ENCODE measurements at regions not wholly inside any gene's neighbourhood (a gene's known extent, or its start where the extent isn't known, plus 50 kb on each side); places are given as distances from the start of the nearest gene placed in this dataset.

DNA sequence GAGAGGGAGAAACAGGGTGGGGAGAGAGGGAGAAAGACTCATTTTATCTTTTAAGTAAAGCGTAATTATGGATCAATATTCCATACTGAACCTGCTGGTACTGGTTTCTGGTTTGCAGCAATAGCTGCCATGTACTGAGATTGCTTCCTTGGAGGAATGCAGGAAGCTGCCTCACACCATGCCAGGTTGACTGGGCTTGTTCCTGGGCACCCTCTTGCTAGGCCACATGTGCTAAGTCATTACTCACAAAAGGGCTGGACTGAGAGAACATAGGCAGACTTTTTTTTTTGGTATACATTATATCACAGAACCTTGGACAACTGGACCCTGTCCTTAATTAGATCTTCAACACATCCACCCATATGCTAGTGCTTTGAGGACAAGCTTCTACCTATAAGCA, 193.4 kb downstream of the ZNF621 start:
- no peak overlapping the region for H3K4me3 ChIP-seq (ENCODE audit: low read length)
- no peak for DNase-seq (ENCODE audit: low read depth, low spot score)
- H3K27me3 ChIP-seq (ENCODE audit: control insufficient read depth, insufficient read depth, low read length) = no peaks in the 10 kb centered on the region
- WGBS (ENCODE audit: insufficient coverage, insufficient read length) = no CpG with 5 or more reads among the region's 1 CpG
- H3K9me3 ChIP-seq (ENCODE audit: control insufficient read depth, insufficient read depth, low read length) = no peaks in the 10 kb centered on the region
- H3K4me1 ChIP-seq (ENCODE audit: control insufficient read depth, insufficient read depth, low read length) = no peaks in the 10 kb centered on the region
- no peaks in the 10 kb centered on the region for H3K36me3 ChIP-seq (ENCODE audit: control insufficient read depth, insufficient read depth, low read length)
- no peak overlapping the region for H3K27ac ChIP-seq (ENCODE audit: low read length)

DNA sequence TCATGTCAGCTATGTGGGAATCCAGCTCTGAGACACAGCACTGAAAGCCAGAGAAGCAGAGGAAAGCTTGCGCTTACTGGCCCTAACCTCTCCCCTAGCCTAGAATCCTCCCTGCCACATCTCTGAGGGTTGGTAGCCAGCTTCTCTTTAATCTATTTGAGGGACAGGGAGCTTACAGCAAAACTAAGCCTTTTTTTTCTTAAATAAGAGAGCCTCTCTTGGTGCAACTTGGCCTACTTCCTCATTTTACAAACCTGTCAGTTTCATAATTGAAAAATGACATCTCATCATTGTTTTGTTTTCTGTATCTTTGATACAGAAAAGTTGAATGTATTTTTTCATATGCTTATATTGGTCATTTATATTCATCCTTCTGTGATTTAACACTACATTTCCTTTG, 193.9 kb downstream of the ZNF621 start:
- Histone ChIP-seq H3K27me3 (ENCODE audit: control insufficient read depth, insufficient read depth, low read length) (no peaks in the 10 kb centered on the region), H3K27ac (ENCODE audit: low read length) (no peak overlapping the region), H3K9me3 (ENCODE audit: control insufficient read depth, insufficient read depth, low read length) (no peaks in the 10 kb centered on the region), H3K4me1 (ENCODE audit: control insufficient read depth, insufficient read depth, low read length) (no peaks in the 10 kb centered on the region), H3K36me3 (ENCODE audit: control insufficient read depth, insufficient read depth, low read length) (no peaks in the 10 kb centered on the region), H3K4me3 (ENCODE audit: low read length) (no peak overlapping the region)
- WGBS (ENCODE audit: insufficient coverage, insufficient read length) = no CpG with 5 or more reads among the region's 1 CpG
- no peak for DNase-seq (ENCODE audit: low read depth, low spot score)

DNA sequence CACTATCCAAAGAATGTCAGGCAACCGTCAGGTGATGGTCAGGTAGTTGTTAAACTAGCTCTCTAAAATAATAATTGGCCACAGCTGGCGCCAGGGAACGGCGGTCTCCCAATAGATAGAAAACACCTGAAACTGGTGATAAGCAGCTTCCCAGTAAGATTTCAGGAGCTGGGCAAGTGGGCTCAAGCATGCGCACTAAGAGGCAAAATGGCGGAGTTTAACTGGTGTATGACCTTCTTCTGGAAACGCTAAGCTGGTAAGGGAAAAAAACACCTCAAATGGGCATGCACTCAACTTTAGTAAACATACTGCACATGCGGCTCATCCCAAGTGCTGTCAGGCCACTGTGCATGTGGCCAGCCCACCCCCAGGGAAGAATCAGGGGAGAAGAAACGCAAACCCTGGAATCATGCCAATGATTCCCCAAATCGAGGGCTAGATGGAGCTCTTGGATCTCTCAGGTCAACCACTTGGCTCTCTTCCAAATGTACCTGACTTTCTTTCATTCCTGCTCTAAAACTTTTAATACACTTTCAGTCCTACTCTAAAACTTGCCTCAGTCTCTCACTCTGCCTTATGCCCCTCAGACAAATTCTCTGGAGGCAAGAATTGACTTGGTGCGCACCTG, 195.0 kb downstream of the ZNF621 start:
- no peaks in the 10 kb centered on the region for H3K36me3 ChIP-seq (ENCODE audit: control insufficient read depth, insufficient read depth, low read length)
- no peak overlapping the region for H3K4me3 ChIP-seq (ENCODE audit: low read length)
- no peaks in the 10 kb centered on the region for H3K9me3 ChIP-seq (ENCODE audit: control insufficient read depth, insufficient read depth, low read length)
- WGBS (ENCODE audit: insufficient coverage, insufficient read length) = no CpG with 5 or more reads among the region's 11 CpGs
- no peaks in the 10 kb centered on the region for H3K27me3 ChIP-seq (ENCODE audit: control insufficient read depth, insufficient read depth, low read length)
- DNase-seq (ENCODE audit: low read depth, low spot score) = no peak
- H3K27ac ChIP-seq (ENCODE audit: low read length) = no peak overlapping the region
- H3K4me1 ChIP-seq (ENCODE audit: control insufficient read depth, insufficient read depth, low read length) = no peaks in the 10 kb centered on the region

DNA sequence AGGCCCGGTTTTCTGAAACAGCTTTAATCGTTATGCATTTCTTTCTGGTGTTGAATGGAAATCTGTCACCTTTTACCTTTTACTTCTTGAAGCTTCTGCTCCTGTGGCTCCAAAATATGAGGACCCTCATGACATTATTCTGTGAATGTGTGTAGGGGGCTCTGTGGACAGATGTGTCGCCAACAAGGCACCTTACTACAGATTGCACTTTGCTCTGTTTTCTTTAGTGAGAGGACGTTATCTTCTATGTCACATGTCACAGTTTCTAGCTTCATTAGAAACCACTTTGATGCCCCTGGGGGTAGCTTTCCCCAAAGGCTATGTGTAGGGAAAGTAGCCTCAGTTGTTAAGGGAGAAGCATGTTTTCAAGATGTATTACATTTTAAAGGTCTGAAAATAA, 195.6 kb downstream of the ZNF621 start:
- H3K27ac ChIP-seq (ENCODE audit: low read length) = no peak overlapping the region
- no peaks in the 10 kb centered on the region for H3K4me1 ChIP-seq (ENCODE audit: control insufficient read depth, insufficient read depth, low read length)
- H3K27me3 ChIP-seq (ENCODE audit: control insufficient read depth, insufficient read depth, low read length) = no peaks in the 10 kb centered on the region
- H3K36me3 ChIP-seq (ENCODE audit: control insufficient read depth, insufficient read depth, low read length) = no peaks in the 10 kb centered on the region
- H3K9me3 ChIP-seq (ENCODE audit: control insufficient read depth, insufficient read depth, low read length) = no peaks in the 10 kb centered on the region
- DNase-seq (ENCODE audit: low read depth, low spot score) = no peak
- H3K4me3 ChIP-seq (ENCODE audit: low read length) = no peak overlapping the region
- WGBS (ENCODE audit: insufficient coverage, insufficient read length) = no CpG with 5 or more reads among the region's 4 CpGs

DNA sequence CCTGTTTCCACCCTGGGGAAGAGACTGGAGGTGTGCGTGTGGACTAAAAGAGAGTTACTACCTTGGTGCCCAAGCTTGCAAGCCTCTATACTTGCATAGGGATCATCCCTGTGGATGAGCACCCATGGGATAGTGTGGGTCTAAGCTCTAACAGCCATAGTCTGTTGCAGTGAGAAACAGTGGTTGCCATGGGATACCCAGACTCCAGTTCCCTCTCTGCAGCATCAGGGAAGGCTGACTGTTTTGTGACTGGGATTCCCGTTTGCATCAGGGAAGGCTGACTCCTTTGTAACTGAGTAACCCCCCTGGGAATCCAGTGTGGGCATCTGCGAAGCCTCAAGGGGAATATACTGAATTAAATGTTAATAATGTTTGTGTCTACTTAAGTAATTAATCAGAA, 196.1 kb downstream of the ZNF621 start:
- no peak overlapping the region for H3K4me3 ChIP-seq (ENCODE audit: low read length)
- no peak overlapping the region for H3K27ac ChIP-seq (ENCODE audit: low read length)
- no peaks in the 10 kb centered on the region for H3K4me1 ChIP-seq (ENCODE audit: control insufficient read depth, insufficient read depth, low read length)
- DNase-seq (ENCODE audit: low read depth, low spot score) = no peak
- no peaks in the 10 kb centered on the region for H3K27me3 ChIP-seq (ENCODE audit: control insufficient read depth, insufficient read depth, low read length)
- no peaks in the 10 kb centered on the region for H3K36me3 ChIP-seq (ENCODE audit: control insufficient read depth, insufficient read depth, low read length)
- no peaks in the 10 kb centered on the region for H3K9me3 ChIP-seq (ENCODE audit: control insufficient read depth, insufficient read depth, low read length)
- no CpG with 5 or more reads among the region's 3 CpGs for WGBS (ENCODE audit: insufficient coverage, insufficient read length)

DNA sequence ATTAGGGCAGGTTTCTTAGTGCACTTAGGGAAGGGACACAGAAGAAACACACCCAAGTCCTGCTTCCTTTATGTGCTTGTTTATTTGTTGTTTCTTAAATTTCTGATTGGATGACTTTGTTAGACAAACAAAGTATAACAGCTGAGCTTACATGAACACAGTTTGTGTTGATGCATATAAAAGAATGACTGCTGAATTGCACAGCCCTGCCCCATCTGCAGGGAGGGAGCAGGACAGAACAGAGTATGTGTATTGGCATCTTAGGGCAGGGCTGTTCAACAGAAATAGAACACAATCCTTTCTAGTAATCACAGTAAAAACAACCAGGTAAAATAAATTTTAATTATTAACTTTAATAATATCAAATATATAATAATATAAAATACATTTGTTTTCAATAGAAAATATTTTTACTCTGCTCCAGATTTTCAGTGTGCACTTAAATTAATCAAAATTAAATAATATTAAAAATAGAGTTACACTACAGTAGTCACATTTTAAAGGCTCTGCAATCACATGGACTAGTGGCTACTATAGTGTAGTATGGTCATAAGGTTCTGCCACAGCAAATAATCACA, 198.4 kb downstream of the ZNF621 start:
- H3K27me3 ChIP-seq (ENCODE audit: control insufficient read depth, insufficient read depth, low read length) = 0 out of 2 replicates have a peak, but pooled peaks cover 1% of the 10 kb centered on the region
- no peaks in the 10 kb centered on the region for H3K36me3 ChIP-seq (ENCODE audit: control insufficient read depth, insufficient read depth, low read length)
- no peak overlapping the region for H3K4me3 ChIP-seq (ENCODE audit: low read length)
- H3K4me1 ChIP-seq (ENCODE audit: control insufficient read depth, insufficient read depth, low read length) = no peaks in the 10 kb centered on the region
- DNase-seq (ENCODE audit: low read depth, low spot score) = no peak
- H3K27ac ChIP-seq (ENCODE audit: low read length) = no peak overlapping the region
- no peaks in the 10 kb centered on the region for H3K9me3 ChIP-seq (ENCODE audit: control insufficient read depth, insufficient read depth, low read length)

DNA sequence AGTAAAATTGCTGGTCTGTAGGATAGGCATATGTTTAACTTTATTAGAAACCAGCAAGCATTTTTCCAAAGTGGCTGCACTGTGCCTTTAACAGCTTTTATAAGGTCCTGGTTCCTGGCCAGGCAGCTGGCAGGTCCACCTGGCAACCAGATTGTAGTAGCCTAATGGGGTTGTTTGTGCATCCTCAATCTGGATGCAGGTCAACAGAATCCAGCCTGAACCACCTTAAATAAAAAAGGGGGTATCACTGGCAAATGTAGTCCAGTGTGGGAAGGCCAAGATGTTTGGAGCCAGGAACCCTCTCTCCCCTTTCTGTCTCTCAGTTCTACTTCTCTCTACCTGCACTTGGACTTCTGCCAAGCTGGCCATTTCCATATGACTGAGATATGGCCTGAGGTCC, 200.3 kb downstream of the ZNF621 start:
- H3K36me3 ChIP-seq (ENCODE audit: control insufficient read depth, insufficient read depth, low read length) = no peaks in the 10 kb centered on the region
- H3K9me3 ChIP-seq (ENCODE audit: control insufficient read depth, insufficient read depth, low read length) = no peaks in the 10 kb centered on the region
- H3K27ac ChIP-seq (ENCODE audit: low read length) = no peak overlapping the region
- H3K27me3 ChIP-seq (ENCODE audit: control insufficient read depth, insufficient read depth, low read length) = 0 out of 2 replicates have a peak, but pooled peaks cover 1% of the 10 kb centered on the region
- no peak overlapping the region for H3K4me3 ChIP-seq (ENCODE audit: low read length)
- H3K4me1 ChIP-seq (ENCODE audit: control insufficient read depth, insufficient read depth, low read length) = no peaks in the 10 kb centered on the region
- no peak for DNase-seq (ENCODE audit: low read depth, low spot score)

DNA sequence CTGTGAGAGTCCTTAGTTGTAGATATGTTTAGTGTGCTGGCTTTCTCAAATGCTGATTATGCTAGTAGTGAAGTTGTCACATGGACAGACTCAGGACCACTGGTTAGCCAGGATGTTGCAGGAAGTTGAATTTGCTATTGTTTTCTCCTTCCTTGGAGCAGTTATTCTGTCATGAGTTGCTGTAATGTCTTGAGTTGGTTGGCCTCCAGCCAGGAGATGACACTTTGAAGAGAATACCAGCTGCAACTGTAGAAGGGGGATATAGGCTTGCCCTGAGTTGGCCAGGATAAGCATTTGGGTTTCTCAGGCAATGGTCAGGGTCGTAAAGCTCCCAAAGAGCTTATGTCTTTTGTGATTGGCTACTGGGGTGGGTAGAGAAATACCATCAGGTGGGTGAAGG, 206.7 kb downstream of the ZNF621 start:
- Histone ChIP-seq H3K27me3 (ENCODE audit: control insufficient read depth, insufficient read depth, low read length) (no peaks in the 10 kb centered on the region), H3K4me3 (ENCODE audit: low read length) (no peak overlapping the region), H3K9me3 (ENCODE audit: control insufficient read depth, insufficient read depth, low read length) (no peaks in the 10 kb centered on the region), H3K4me1 (ENCODE audit: control insufficient read depth, insufficient read depth, low read length) (no peaks in the 10 kb centered on the region), H3K27ac (ENCODE audit: low read length) (no peak overlapping the region), H3K36me3 (ENCODE audit: control insufficient read depth, insufficient read depth, low read length) (no peaks in the 10 kb centered on the region)
- no peak for DNase-seq (ENCODE audit: low read depth, low spot score)
- WGBS (ENCODE audit: insufficient coverage, insufficient read length) = no CpG with 5 or more reads among the region's 1 CpG

DNA sequence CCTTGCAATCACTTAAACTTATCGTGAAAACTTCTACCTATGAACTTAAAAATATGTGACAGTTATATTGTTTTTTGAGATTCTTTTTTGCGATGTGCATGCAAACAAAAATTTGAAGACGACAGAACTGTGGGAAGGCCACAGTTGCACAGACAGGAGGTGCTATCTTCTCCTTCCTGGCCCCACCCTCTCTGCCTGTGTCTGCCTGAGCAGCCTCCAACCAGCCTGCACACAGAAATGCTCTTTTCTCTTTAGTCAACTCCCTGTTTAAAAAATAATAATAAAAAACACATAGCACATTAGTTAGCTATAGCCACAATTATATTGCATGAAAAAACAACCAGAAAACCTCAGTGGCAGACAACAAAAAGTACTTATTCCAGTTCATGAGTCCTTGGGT, 212.2 kb downstream of the ZNF621 start:
- Histone ChIP-seq H3K36me3 (ENCODE audit: control insufficient read depth, insufficient read depth, low read length) (no peaks in the 10 kb centered on the region), H3K27me3 (ENCODE audit: control insufficient read depth, insufficient read depth, low read length) (no peaks in the 10 kb centered on the region), H3K4me1 (ENCODE audit: control insufficient read depth, insufficient read depth, low read length) (no peaks in the 10 kb centered on the region), H3K4me3 (ENCODE audit: low read length) (no peak overlapping the region), H3K27ac (ENCODE audit: low read length) (no peak overlapping the region), H3K9me3 (ENCODE audit: control insufficient read depth, insufficient read depth, low read length) (no peaks in the 10 kb centered on the region)
- WGBS (ENCODE audit: insufficient coverage, insufficient read length) = no CpG with 5 or more reads among the region's 3 CpGs
- DNase-seq (ENCODE audit: low read depth, low spot score) = no peak

DNA sequence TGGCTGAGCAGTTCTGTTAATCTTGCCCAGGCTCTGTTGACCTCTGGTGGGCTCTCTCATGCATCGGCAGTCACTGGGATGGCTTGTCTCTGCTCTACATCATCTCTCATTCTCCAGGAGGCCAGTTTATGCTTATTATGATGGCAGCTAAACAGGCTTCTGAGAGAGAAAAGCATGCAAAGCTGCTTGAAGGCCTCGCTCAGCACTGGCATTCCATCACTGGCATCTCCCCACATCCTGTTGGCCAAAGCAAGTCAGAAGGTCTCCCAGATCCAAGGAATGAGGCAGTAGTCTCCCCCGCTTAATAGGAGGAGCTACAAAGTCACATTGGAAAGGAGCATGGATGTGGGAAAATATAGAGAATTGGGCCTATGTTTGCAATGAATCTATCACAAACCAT, 212.6 kb downstream of the ZNF621 start:
- Histone ChIP-seq H3K27ac (ENCODE audit: low read length) (no peak overlapping the region), H3K4me3 (ENCODE audit: low read length) (no peak overlapping the region), H3K36me3 (ENCODE audit: control insufficient read depth, insufficient read depth, low read length) (no peaks in the 10 kb centered on the region), H3K4me1 (ENCODE audit: control insufficient read depth, insufficient read depth, low read length) (no peaks in the 10 kb centered on the region), H3K9me3 (ENCODE audit: control insufficient read depth, insufficient read depth, low read length) (no peaks in the 10 kb centered on the region), H3K27me3 (ENCODE audit: control insufficient read depth, insufficient read depth, low read length) (no peaks in the 10 kb centered on the region)
- WGBS (ENCODE audit: insufficient coverage, insufficient read length) = no CpG with 5 or more reads among the region's 3 CpGs
- no peak for DNase-seq (ENCODE audit: low read depth, low spot score)

DNA sequence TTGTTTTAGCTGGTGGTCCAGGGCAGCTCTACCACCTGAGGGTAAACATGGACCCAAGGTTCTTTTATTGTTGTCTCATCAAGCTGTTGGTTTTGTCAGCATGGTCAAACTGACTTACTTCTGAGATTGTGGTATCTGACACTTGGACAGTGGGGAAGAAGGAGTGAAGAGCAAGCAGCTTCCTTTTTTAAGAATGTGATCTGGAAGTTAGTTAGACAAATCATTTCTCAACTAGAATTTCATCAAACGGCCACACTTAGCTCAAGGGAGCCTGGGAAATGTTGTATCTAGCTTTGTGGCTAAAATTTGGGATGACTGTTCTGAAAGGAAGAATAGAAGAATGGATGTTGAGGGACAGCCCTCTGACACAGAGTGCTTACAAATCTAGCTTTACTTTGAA, 215.2 kb downstream of the ZNF621 start:
- no peak overlapping the region for H3K27ac ChIP-seq (ENCODE audit: low read length)
- no peaks in the 10 kb centered on the region for H3K4me1 ChIP-seq (ENCODE audit: control insufficient read depth, insufficient read depth, low read length)
- no peaks in the 10 kb centered on the region for H3K36me3 ChIP-seq (ENCODE audit: control insufficient read depth, insufficient read depth, low read length)
- DNase-seq (ENCODE audit: low read depth, low spot score) = no peak
- no peak overlapping the region for H3K4me3 ChIP-seq (ENCODE audit: low read length)
- no peaks in the 10 kb centered on the region for H3K9me3 ChIP-seq (ENCODE audit: control insufficient read depth, insufficient read depth, low read length)
- H3K27me3 ChIP-seq (ENCODE audit: control insufficient read depth, insufficient read depth, low read length) = no peaks in the 10 kb centered on the region
- no CpG with 5 or more reads among the region's 1 CpG for WGBS (ENCODE audit: insufficient coverage, insufficient read length)

All from iPS DF 6.9 (cell line).